Astrocyte of the cerebellum (primary cell): ENCODE measurements at regions not wholly inside any gene's neighbourhood (a gene's known extent, or its start where the extent isn't known, plus 50 kb on each side); places are given as distances from the start of the nearest gene placed in this dataset.

Experiments used
- DNase-seq: peaks from one replicate; pipeline ENCODE4 v3.0.0-alpha.2; 2011; ENCODE audit warnings: low read depth
- H3K4me3 ChIP-seq: 2 replicates; pipeline ENCODE4 v1.5.1; 2011; ENCODE audit warnings: mild to moderate bottlenecking, low read depth, low read length, moderate library complexity
- CTCF ChIP-seq: IDR thresholded peaks from 2 replicates; pipeline ENCODE4 v1.5.1; 2012; ENCODE audit warnings: low read length, low read depth, moderate library complexity, mild to moderate bottlenecking; ENCODE audit errors: missing control alignments
- in situ Hi-C: cut with HindIII; loops from 2 replicates; pipeline ENCODE4 v1.10.0; 2017; ENCODE audit warnings: low sequenced_read_pairs

GRCh38 chr18:25813110-25813509, 277.3 kb downstream of the SS18 start:
- no peak overlapping the region for H3K4me3 ChIP-seq
- TF ChIP-seq CTCF = no peak
- DNase-seq = no peak
- in situ Hi-C loops = no loop called here

GRCh38 chr18:25810736-25811135, 279.7 kb downstream of the SS18 start:
- no peak for DNase-seq
- H3K4me3 ChIP-seq = no peak overlapping the region
- no peak for TF ChIP-seq CTCF
- in situ Hi-C loops = no loop called here

- TF ChIP-seq CTCF = no peak
These were observed 284.5 kb downstream of the SS18 start for GRCh38 chr18:25805939-25806338.

GRCh38 chr18:25805323-25805722, 285.1 kb downstream of the SS18 start:
- TF ChIP-seq CTCF = no peak
- in situ Hi-C loops = no loop called here
- H3K4me3 ChIP-seq = no peak overlapping the region
- no peak for DNase-seq

More at GRCh38 chr18:25805939-25806338, 284.5 kb downstream of the SS18 start:
- in situ Hi-C loops = no loop called here
- no peak for DNase-seq
- no peak overlapping the region for H3K4me3 ChIP-seq

GRCh38 chr18:25799231-25799630, 291.2 kb downstream of the SS18 start:
- no peak overlapping the region for H3K4me3 ChIP-seq
- TF ChIP-seq CTCF = no peak
- in situ Hi-C loops = no loop called here
- no peak for DNase-seq

GRCh38 chr18:25798046-25798445, 292.4 kb downstream of the SS18 start:
- in situ Hi-C loops = no loop called here
- no peak for TF ChIP-seq CTCF
- no peak for DNase-seq
- H3K4me3 ChIP-seq = no peak overlapping the region

- in situ Hi-C loops = no loop called here
- no peak overlapping the region for H3K4me3 ChIP-seq
These were observed 295.2 kb downstream of the SS18 start for GRCh38 chr18:25795213-25795612.

More at GRCh38 chr18:25795213-25795612, 295.2 kb downstream of the SS18 start:
- TF ChIP-seq CTCF = no peak
- no peak for DNase-seq
